Sciatic nerve (tissue), 2 donors: ENCODE measurements at regions not wholly inside any gene's neighbourhood (a gene's known extent, or its start where the extent isn't known, plus 50 kb on each side); places are given as distances from the start of the nearest gene placed in this dataset.

Source experiments
- ATAC-seq: fragments of 200-7000 bp; cut with Tn5 transposase; one replicate; pipeline ENCODE4 v1.9.1; 2020; ENCODE audit warnings: mild to moderate bottlenecking, moderate library complexity
- DNase-seq: peaks from one replicate; pipeline ENCODE4 v3.0.0-alpha.2; 2020; ENCODE audit warnings: low spot score
- intact Hi-C: fragments of 100-400 bp; cut with DNase I; formaldehyde crosslinking; loops from one replicate; pipeline ENCODE4 v1.14.2; 2022
- donor health status: DM: no; HTN: no; CAD: no.
- donor health status: DM: no; HTN: no; CAD: no.

DNA sequence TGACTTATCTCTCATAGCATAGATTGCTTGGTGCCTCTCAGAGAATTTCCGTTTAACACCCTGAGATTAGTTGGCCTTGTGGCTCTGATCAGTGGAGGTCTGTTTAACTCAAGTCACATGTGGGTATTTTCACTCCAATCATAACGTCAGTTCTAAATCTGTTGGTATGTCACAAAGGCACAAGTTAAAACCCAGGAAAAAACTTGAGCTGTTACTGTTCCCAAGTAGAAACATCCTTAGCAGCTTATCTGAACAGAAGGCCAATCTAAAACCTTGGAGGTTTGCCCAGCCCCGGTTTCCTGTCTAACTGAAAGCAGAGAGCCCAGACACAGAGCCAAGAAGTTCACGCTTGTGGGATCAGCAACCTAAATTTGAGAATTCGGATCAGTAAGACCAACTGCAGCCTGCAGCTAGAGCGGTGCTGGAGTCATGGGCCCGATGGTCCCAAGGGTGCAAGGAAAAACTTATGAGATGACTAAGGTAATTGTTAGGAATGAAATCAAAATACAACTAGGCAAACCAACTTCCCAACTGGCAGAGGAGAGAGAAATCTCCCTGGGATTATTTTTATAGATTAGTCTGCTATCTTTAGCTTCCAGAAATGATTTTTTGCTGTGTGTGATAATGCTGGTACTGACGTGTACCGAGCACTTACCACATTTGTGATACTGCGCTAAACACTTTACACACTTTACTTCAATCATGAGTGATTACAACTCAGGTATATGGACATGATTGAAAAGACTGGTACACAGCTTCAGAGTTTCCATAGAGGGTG, 90.2 kb upstream of the C1orf21 start:
- DNase-seq, result peak; percentile 93
- intact Hi-C loops, result no loop called here
- ATAC-seq, result peak; percentile 89

DNA sequence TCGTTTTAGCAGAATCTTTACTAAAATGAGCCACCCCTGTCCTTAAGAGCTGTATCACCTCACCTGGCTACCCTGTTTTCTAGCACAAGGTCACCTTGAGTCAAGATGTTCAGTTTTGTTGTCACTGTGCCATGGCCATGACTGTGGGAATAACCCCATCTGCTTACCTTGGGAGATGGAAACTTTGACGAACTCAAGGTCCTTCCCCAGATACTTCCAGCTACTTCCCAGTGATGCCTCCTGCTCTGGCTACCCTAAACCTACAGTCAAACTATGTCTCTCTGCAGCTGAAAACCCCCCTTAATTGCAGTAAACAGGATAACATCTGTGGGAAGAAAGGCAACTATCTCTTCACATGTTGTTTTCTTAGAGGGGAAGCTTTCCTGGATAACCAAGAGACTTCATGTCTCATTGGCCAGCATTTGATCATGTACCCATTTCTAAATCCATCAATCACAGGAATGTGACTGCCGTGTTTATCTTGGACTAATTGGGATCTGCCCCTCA, 89.5 kb upstream of the C1orf21 start:
- DNase-seq, result no peak
- intact Hi-C loops, result no loop called here
- peak; percentile 16 for ATAC-seq

DNA sequence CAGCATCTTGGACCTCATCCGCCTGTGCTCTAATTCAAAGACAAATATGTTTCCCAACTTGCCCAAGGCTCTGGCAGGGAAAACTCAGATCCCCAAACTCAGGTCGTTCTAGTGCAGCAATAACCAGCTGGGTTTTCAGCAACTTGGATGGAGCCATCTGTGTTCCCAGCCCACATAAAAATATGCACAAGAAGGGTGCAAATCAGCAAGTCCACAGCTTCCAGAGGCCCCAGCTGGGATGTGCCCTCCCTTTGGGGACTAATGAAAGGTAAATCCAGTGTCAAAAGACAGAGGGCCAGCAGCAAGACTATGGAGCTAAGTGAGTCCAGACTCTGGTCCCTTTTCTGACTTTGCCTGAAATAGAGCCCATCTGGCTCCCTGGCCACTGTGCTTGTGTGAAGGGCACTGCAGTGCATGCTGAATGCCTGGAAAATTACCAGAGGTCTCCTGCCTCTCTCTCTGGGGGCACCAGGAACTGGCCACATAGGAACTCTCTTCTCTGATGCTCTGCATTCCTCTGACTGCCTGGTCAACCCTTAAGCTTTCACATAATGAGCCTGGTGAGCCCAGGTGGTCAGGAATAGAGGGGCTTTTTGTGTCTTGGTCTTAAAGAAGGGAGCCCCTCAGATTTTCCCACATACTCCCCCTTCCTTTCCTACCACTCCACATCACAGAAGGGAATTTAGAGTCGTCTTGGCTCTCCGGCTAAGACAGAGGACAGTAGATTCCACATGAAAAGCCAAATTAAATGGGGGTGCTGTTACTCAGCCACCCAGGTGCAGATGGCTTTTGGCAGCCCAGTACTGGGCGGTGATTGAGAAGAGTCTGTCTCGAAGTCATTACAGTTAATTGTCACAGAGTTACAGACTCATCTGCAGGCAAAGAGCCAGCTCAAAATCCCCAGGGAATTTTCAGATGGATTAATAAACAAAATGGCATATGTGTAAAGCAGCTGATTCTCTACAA, 88.1 kb upstream of the C1orf21 start:
- intact Hi-C loops, result no loop called here
- no peak for DNase-seq
- peak; percentile 56 for ATAC-seq

DNA sequence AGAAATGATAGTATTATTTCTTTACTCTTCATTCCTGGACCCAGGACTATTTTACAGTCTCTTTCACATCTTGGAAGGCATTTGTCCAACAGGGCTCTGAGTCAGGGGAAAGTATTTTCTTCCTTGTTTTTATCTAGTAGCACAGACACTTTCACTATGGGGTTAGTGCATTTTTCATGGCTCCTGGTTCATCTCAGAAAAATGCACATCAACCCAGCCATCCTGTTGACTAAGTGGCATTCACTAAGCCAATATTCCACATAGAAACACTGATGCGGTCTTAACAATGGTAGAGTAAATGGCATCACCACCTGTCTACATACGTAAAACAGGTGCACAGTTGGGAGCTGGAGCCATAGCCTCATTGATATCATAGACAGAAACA, 87.4 kb upstream of the C1orf21 start:
- intact Hi-C loops, result no loop called here
- ATAC-seq, result peak; percentile 9

DNA sequence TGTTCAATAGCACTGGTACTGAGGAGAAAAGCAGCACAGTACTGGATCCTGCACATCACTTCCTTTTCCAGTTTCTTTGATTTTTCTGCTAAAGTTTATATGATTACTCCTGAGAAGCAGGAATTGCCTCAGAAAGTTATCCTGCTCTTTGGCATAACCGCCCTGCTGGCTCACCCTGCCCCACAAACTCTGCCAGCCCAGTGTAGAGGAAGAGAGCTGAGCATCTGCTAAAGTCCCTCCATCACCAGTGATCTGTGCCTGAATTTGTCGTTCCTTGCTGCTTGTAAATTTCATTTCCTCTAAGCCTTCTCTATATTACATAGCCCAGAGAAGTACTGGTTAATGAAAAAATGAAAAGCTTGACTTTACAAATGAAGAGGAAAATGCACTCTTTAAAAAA, 87.0 kb upstream of the C1orf21 start:
- ATAC-seq (no peak), DNase-seq (no peak)
- intact Hi-C loops, result no loop called here

More for the DNA sequence above, 87.4 kb upstream of the C1orf21 start:
- no peak for DNase-seq

DNA sequence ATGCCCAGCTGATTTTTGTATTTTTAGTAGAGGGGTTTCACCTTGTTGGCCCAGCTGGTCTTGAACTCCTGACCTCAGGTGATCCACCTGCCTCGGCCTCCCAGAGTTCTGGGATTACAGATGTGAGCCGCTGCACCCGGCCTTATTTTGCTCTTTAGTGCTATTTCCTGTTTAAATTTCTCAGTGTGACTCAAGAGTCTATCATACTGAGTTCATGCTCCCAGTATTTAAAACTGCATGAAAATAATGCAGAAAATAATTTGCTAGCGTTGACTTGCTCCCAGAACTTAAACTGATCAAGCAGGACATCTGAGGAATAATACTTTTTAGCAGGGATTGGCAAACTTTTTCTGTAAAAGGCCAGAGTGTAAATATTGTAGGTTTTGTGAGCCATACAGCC, 86.4 kb upstream of the C1orf21 start:
- intact Hi-C loops, result no loop called here
- DNase-seq, result no peak
- ATAC-seq, result no peak

DNA sequence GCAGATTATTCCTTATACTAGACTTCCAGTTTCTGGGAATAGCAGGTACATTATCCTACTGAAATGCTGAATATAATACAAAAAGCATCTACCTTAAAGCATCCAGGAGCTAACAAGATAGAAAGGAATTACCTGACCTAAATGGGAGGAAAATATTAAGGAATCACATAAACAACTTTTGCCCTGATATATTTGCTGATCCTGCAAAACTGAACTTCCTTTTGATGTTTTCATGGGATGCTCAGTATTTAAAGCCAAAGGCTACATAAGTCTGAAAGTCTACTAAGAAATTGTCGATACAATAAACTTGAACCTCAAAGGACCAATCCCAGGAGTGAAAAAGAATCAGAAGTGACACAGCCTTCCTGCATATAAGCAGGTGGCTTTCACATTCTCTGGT, 85.6 kb upstream of the C1orf21 start:
- intact Hi-C loops, result no loop called here
- ATAC-seq, result no peak
- no peak for DNase-seq

DNA sequence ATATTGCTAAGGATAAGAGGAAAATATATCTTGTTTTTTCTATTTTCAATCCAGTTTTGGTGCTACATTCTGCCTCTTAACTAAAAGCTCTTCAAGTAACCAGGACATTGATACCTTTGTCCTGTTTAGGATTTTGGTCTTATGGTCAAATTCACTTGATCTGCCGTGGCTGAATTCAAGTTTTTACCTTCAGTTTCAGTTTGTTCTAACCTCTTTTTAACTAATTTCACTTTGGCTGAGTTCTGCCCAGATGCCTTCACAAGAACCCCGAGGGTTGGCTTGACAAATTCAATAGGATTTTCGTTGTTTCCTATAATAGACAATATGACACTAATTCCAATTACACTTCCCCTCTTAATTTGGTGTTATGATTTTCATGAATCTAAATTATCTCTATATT, 84.5 kb upstream of the C1orf21 start:
- DNase-seq, result no peak
- no peak for ATAC-seq
- intact Hi-C loops, result no loop called here

DNA sequence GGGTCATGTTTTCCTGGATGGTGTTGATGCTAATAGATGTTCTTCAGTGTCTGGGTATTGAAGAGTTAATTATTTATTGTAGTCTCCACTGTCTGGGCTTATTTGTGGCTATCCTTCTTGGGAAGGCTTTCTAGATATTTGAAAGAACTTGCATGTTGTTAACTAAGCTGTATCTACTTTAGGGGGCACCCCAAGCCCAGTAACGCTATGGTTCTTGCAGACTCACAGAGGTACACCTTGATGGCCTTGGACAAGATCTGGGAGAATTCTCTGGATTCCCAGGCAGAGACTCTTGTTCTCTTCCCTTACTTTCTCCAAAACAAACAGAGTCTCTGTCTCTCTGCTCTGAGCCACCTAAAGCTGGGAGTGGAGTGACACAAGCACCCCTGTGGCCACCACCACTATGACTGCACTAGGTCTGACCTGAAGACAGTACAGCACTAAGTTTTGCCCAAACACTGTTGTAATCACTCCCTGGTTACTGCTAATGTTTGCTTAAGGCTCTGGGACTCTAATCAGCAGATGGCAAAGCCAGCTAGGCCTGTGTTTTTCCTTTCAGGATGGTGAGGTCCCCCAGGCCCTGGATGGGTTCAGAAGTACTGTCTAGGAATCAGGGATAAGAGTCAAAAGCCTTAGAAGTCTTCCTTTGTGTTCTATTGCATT, 76.5 kb upstream of the C1orf21 start:
- intact Hi-C loops, result no loop called here
- DNase-seq (no peak), ATAC-seq (peak; percentile 44)

DNA sequence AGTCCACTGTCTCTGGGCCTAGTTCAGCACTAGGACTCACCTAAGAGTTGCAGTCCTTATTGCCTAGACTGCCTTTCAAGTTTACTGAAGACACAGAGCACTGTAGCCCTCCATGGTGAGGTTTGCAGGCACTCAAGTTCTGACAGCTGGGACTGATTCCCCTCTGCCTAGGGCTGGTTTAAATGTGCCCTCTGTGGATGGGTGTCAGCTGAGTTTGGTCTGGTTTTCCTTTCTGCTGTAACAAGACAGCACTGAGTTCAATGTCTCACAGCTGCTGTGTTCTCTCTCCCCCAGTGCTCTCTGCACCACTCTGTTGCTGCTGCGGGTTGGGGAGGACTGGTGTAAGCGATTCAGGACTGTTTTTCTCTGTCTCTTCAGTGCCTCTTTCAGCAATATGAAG, 75.2 kb upstream of the C1orf21 start:
- ATAC-seq (no peak), DNase-seq (no peak)
- intact Hi-C loops, result no loop called here

DNA sequence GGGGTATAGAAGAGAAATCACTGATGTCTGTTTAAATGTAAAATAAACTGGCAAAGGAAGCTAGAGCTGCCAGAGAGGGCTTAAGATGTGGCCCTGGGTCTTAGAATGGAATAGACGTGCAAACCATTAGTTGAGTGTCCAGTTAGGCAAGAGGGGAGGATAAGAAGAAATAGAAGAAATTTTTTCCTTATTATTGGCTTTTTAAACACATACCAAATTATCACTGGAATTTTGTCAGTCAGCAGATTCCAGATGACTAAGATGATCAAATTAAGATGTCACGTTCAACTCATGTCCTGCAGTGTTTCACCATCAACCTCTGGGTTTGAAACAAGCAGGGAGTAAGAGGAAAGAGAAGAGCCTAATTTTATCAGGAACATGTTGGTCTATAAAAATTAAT, 71.6 kb upstream of the C1orf21 start:
- DNase-seq (no peak), ATAC-seq (peak; percentile 62)
- intact Hi-C loops, result no loop called here

DNA sequence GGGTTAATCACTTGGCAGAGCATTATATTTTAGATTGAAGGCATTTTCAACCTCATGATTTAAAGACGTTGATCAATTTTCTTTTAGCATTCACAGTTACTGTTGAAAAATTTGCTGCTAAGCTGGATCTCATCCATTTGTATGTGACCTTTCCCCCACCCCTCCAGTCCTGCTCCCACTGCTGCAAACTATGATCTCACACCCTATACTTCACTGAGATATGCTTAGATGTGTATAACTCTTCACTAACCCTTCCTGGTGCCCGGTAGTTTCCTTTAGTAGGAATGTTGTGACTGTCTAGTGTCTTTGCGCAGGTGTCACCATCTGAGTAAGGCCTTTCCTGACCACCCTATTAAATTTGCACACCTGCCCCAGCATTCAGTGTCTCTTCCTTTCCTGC, 67.0 kb upstream of the C1orf21 start:
- intact Hi-C loops, result no loop called here
- no peak for DNase-seq

DNA sequence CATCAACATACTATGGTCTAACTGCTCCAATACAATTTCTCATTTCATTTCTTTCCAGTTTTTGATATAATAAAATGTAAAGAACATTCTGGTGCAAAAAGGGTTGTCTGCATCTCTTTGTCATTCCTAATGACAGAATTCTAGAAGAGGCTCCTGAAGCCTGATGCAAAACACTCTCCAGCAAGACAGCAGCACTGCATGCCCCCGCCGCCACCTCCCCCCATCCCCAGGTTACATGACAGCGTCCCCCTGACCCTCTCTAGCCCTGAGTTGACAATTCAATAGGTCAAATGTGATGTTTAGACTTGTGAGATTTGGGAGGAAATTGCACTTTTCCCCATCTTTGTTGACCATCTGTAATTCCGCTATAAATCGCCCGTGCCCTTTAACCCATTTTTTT, 64.6 kb upstream of the C1orf21 start:
- no peak for DNase-seq
- ATAC-seq, result no peak
- intact Hi-C loops, result no loop called here

More for the DNA sequence above, 67.0 kb upstream of the C1orf21 start:
- ATAC-seq, result no peak

DNA sequence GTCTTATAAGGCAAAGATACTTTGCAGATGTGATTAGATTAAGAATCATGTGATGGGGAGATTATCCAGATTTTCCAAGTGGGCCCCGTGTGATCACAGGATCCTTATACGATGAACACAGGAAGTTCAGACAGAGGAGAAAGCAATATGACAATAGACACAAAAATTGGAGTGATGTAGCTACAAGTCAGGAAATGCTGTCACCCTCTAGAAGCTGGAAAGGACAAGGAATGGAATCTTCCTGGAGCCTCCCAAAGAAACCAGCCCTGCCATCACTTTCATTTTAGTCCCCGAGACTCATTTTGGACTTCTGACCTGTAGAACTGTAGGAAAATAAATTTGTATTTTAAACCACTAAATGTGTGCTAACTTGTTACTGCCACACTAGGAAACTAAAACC, 61.9 kb upstream of the C1orf21 start:
- ATAC-seq, result no peak
- intact Hi-C loops, result no loop called here

DNA sequence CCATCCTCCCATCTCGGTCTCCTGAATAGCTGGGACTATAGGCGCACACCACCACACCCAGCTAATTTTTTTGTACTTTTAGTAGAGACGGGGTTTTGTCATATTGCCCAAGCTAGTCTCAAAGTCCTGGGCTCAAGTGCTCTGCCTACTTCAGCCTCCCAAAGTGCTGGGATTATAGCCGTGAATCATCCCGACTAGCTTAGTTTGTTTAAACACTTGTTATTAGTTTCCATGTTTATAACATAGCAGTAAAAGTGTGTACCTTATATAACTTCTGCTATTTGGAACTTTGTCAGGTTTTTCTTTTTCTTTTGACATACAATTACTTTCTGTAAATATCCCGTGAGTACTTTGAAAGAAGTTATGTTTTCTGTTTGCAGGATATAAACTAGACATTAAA, 60.6 kb upstream of the C1orf21 start:
- ATAC-seq, result no peak
- intact Hi-C loops, result no loop called here
- DNase-seq, result no peak

More for the DNA sequence above, 61.9 kb upstream of the C1orf21 start:
- no peak for DNase-seq

DNA sequence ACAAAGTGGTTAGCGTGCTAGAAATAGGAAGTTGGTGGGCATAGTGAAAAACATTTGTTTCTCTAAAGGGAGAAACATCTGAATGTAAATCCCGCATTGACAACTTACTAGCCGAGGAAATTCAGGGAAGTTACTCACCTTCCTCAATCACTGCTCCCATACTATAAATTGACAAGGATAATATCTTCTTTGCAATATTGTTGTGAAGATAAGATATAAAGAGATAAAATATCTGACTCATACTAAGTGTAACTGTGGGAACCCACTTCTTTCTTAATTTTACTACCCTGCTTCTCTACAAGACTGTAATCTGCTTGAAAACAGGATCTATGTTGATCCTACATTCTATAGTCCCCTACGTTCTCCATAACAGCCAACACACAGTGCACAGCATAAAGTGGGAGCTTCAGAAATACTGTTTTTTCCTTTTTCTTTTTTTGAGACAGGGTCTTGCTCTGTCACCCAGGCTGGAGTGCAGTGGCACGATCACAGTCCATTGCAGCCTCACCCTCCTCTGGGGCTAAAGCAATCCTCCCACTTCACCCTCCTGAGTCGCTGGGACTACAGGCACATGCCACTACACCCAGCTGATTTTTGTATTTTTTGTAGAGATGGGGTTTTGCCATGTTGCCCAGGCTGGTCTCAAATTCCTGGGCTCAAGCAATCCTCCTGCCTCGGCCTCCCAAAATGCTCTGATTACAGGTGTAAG, 57.4 kb upstream of the C1orf21 start:
- intact Hi-C loops, result no loop called here
- ATAC-seq (no peak), DNase-seq (no peak)

DNA sequence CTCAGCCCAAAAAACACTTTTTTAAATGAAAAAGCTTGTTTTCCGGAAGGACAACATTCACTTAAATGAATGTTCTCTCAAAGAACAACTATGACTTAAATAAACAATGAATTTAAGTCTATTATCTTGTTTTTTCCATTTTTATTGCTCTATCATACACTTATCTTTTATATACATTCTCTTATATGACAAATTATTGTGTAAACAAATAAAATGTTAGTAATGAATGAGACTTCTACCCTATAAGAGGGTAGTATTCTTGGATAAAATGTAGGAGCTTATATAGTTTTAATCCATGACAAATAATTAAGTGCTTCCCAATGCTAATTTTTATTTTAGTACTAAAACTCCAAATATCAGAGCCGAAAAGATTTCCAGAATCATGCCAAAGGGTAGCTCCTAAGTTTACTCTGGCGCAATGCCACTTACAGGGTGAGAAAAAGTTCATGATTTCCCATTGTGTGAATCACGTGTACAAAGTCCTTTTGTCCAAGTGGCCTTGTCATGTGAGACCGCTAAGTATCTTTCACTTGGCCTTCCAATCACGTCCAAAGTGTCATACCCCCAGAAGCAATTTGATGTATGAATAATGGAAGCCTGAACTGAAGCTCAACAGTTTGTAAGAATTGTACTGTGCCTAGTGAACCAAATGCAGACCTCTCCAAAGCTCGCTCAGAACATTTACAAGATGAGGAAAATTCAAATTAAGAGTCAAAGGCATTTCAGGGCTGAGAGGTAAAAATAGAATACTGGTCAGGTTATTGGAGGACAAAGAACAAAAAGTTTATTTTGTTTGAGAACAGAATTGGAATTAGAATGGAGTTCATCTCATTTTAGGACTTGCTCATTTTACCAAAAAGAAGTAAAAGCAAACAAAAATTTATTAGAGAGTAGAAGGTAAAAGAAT, 56.6 kb upstream of the C1orf21 start:
- DNase-seq (no peak), ATAC-seq (peak; percentile 67)
- intact Hi-C loops, result no loop called here

DNA sequence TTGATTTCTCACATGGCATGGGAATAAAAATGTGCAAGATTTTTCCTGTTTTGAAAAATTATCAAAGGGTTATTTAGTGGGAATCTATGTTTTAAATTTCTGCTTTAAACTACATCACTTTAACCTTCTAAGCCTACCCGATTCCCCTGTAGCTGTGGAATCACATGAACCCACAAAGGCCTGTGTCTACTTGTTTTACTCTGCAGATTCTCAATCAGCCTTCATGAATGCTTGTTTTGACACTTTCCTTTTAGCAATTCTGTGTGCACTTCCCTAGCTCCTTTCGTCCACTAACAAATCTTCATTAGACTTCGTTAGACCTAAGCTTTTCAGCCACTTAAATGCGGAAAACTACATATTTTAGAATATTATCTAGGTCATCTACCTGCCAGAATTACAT, 56.0 kb upstream of the C1orf21 start:
- ATAC-seq (no peak), DNase-seq (no peak)
- intact Hi-C loops, result no loop called here
